ENCODE measurements at regions not wholly inside any gene's neighbourhood (a gene's known extent, or its start where the extent isn't known, plus 50 kb on each side); places are given as distances from the start of the nearest gene placed in this dataset.
A peak's percentile ranks its signal among the peaks of the same experiment; 100 is the strongest.

GRCh38 chr5:16000056-16000455 is 179.5 kb downstream of the MARCHF11 start:
- TF ChIP-seq CTCF (IDR thresholded peaks at IDR 0.05; ENCODE audit: low read depth, low read length), result no peak
- no peaks in the 10 kb centered on the region for H3K27me3 ChIP-seq (ENCODE audit: control insufficient read depth, insufficient read depth, low read length)
- ChIA-PET CTCF (interaction anchor here (1.0 kb wide), 1 partner anchor 894 kb away, joined by 3 read pairs; no protein-coding TSS in a partner anchor), POLR2A (no interaction called here)
- DNase-seq (ENCODE audit: low read depth, low spot score), result no peak
- no peaks in the 10 kb centered on the region for H3K9me3 ChIP-seq (ENCODE audit: control insufficient read depth, insufficient read depth, low read length)
- no peak overlapping the region for H3K27ac ChIP-seq (ENCODE audit: low read depth, low read length)
- H3K4me3 ChIP-seq (ENCODE audit: low read depth, low read length), result no peak overlapping the region

GRCh38 chr5:15995341-15996052 is 184.1 kb downstream of the MARCHF11 start:
- Histone ChIP-seq H3K27ac (ENCODE audit: low read depth, low read length) (no peak overlapping the region), H3K9me3 (ENCODE audit: control insufficient read depth, insufficient read depth, low read length) (no peaks in the 10 kb centered on the region), H3K4me3 (ENCODE audit: low read depth, low read length) (no peak overlapping the region), H3K27me3 (ENCODE audit: control insufficient read depth, insufficient read depth, low read length) (no peaks in the 10 kb centered on the region)
- ChIA-PET POLR2A (interaction anchor here (0.7 kb wide), 1 partner anchor 327 kb away, joined by 3 read pairs; no protein-coding TSS in a partner anchor), CTCF (interaction anchor here (0.6 to 5.9 kb wide), 44 partner anchors 9 to 992 kb away, joined by 3 to 66 read pairs (median 3); no protein-coding TSS in a partner anchor)
- no peak for DNase-seq (ENCODE audit: low read depth, low spot score)
- peak; percentile 73 for TF ChIP-seq CTCF (IDR thresholded peaks at IDR 0.05; ENCODE audit: low read depth, low read length)

- no peak overlapping the region for H3K27ac ChIP-seq (ENCODE audit: low read depth, low read length)
- H3K4me3 ChIP-seq (ENCODE audit: low read depth, low read length), result no peak overlapping the region
- TF ChIP-seq CTCF (IDR thresholded peaks at IDR 0.05; ENCODE audit: low read depth, low read length), result peak; percentile 65
- no peaks in the 10 kb centered on the region for H3K27me3 ChIP-seq (ENCODE audit: control insufficient read depth, insufficient read depth, low read length)
- ChIA-PET CTCF (interaction anchor here (0.6 to 5.9 kb wide), 18 partner anchors 9 to 890 kb away, joined by 3 to 66 read pairs (median 5); no protein-coding TSS in a partner anchor), POLR2A (no interaction called here)
- H3K9me3 ChIP-seq (ENCODE audit: control insufficient read depth, insufficient read depth, low read length), result no peaks in the 10 kb centered on the region
- no peak for DNase-seq (ENCODE audit: low read depth, low spot score)
Measured at GRCh38 chr5:15993919-15994318, 185.7 kb downstream of the MARCHF11 start.

GRCh38 chr5:15993334-15993733 is 186.3 kb downstream of the MARCHF11 start:
- no peak overlapping the region for H3K27ac ChIP-seq (ENCODE audit: low read depth, low read length)
- no peak for TF ChIP-seq CTCF (IDR thresholded peaks at IDR 0.05; ENCODE audit: low read depth, low read length)
- CTCF ChIA-PET, result interaction anchor here (0.6 to 5.9 kb wide), 14 partner anchors 8 to 886 kb away, joined by 3 to 66 read pairs (median 6); no protein-coding TSS in a partner anchor
- no peaks in the 10 kb centered on the region for H3K27me3 ChIP-seq (ENCODE audit: control insufficient read depth, insufficient read depth, low read length)
- H3K4me3 ChIP-seq (ENCODE audit: low read depth, low read length), result no peak overlapping the region
- POLR2A ChIA-PET, result no interaction called here
- no peak for DNase-seq (ENCODE audit: low read depth, low spot score)
- no peaks in the 10 kb centered on the region for H3K9me3 ChIP-seq (ENCODE audit: control insufficient read depth, insufficient read depth, low read length)

- Histone ChIP-seq H3K27ac (ENCODE audit: low read depth, low read length) (no peak overlapping the region), H3K9me3 (ENCODE audit: control insufficient read depth, insufficient read depth, low read length) (no peaks in the 10 kb centered on the region), H3K27me3 (ENCODE audit: control insufficient read depth, insufficient read depth, low read length) (no peaks in the 10 kb centered on the region), H3K4me3 (ENCODE audit: low read depth, low read length) (no peak overlapping the region)
- peak; percentile 34; the same call in 1 of the 2 replicates for TF ChIP-seq CTCF (IDR thresholded peaks at IDR 0.05; ENCODE audit: low read depth, low read length)
- CTCF ChIA-PET, result interaction anchor here (0.6 to 5.9 kb wide), 11 partner anchors 8 to 885 kb away, joined by 3 to 66 read pairs (median 9); no protein-coding TSS in a partner anchor
- peak; percentile 20 for DNase-seq (ENCODE audit: low read depth, low spot score)
- POLR2A ChIA-PET, result no interaction called here
Measured at GRCh38 chr5:15992918-15993317, 186.7 kb downstream of the MARCHF11 start.

All from AG04450 (cell line).